Astrocyte of the cerebellum (primary cell): ENCODE measurements at regions not wholly inside any gene's neighbourhood (a gene's known extent, or its start where the extent isn't known, plus 50 kb on each side); places are given as distances from the start of the nearest gene placed in this dataset.

ENCODE experiments used
- DNase-seq: peaks from one replicate; pipeline ENCODE4 v3.0.0-alpha.2; 2011; ENCODE audit warnings: low read depth
- H3K4me3 ChIP-seq: 2 replicates; pipeline ENCODE4 v1.5.1; 2011; ENCODE audit warnings: mild to moderate bottlenecking, low read depth, low read length, moderate library complexity
- CTCF ChIP-seq: IDR thresholded peaks from 2 replicates; pipeline ENCODE4 v1.5.1; 2012; ENCODE audit warnings: low read length, low read depth, moderate library complexity, mild to moderate bottlenecking; ENCODE audit errors: missing control alignments
- in situ Hi-C: cut with HindIII; loops from 2 replicates; pipeline ENCODE4 v1.10.0; 2017; ENCODE audit warnings: low sequenced_read_pairs

GRCh38 chr7:130869918-130870317, 135.9 kb upstream of the KLF14 start:
- H3K4me3 ChIP-seq, result no peak overlapping the region
- TF ChIP-seq CTCF, result no peak
- in situ Hi-C loops, result no loop called here
- DNase-seq, result no peak

- TF ChIP-seq CTCF, result no peak
- H3K4me3 ChIP-seq, result no peak overlapping the region
- no peak for DNase-seq
- in situ Hi-C loops, result no loop called here
Measured at GRCh38 chr7:130872341-130872740, 138.3 kb upstream of the KLF14 start.

DNA sequence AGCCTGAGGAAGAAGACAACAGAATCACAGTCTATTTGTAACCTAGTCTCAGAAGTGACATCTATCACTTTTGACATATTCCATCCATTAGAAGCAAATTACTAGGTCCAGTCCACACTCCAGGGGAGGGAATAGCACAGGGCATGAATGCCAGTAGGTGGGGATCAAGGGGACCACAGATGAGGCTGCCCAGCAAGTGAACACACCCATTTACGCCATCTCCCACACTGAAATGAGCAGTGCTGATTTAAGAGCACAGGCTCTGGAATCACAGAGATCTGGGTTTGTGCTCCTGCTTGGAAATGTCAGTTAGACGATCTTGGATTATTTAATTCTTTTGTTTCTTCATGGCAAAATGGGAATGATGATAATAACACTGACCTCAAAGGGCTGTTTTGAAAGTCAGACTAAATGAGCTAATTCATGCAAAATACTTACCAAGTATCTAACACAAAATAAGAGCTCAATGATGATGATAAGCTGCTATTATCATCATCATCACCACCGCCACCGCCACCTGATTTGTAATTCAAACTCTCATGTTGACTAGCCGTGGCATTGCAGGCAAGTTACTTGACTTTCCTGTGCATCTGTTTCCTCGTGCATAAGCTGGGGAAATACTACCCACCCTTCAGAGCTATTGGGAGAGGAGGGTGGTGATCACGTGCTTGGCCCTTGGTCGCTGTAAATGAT, 138.9 kb upstream of the KLF14 start:
- no peak overlapping the region for H3K4me3 ChIP-seq
- in situ Hi-C loops, result no loop called here
- DNase-seq, result no peak
- no peak for TF ChIP-seq CTCF

DNA sequence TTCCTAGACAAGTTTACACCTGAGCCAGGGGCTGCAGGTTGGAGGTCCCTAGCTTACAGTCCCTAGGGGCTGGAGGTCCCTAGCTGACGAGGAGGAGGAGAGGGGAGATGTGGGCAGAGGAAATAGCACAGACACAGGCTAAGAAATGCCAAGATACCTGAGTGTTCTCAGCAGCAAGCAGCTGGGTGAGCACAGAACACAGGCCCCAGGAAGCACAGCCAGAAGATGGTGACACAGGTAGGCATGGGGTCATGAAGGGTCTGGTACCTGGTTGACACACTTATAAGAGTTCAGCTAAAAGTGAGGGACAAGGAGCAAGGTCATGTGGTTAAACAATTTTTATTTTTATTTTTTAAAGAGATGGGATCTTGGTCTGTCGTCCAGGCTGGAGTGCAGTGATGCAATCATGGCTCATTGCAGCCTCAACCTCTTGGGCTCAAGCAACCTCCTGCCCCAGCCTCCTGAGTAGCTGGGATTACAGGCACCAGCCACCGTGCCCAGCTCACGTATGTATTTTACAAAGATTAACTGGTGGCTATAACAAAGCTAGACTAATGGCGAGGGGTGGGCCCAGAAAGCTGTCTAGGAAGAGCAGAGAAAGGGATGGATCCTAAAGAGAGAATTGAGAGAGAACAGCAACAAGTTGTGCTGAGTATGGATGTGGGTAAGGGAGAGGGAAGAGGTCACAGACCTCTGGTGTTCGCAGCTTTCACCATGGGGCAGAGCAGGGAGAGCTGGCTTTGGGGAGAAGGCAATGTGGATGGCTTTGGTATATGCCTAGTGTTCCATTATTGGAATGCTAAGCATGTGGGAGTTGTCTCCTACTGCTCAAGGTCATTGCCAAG, 140.3 kb upstream of the KLF14 start:
- H3K4me3 ChIP-seq, result no peak overlapping the region
- DNase-seq, result no peak
- TF ChIP-seq CTCF, result no peak
- in situ Hi-C loops, result no loop called here

DNA sequence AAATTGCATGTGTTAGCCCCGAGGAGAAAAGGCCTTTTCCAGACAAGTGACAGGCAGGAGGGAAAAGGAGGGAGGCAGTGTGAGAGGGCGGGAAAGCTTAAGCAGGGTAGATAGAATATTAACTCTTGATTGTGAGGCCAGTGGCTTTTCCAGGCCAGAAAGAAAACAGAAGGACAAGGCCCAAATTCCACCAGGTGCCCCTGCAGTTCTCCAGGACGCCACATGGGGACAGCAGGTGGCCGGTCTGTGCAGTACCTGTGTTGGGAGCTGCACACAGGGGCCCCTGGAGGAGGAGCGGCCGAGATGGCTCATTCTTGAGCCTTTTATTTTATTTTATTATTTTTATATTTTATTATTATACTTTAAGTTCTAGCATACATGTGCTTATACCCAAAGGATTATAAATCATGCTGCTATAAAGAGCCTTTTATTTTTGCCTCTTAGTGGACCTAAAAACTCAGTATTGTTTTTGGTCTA, 141.3 kb upstream of the KLF14 start:
- in situ Hi-C loops, result no loop called here
- TF ChIP-seq CTCF, result peak; percentile 94
- DNase-seq, result no peak
- H3K4me3 ChIP-seq, result no peak overlapping the region

DNA sequence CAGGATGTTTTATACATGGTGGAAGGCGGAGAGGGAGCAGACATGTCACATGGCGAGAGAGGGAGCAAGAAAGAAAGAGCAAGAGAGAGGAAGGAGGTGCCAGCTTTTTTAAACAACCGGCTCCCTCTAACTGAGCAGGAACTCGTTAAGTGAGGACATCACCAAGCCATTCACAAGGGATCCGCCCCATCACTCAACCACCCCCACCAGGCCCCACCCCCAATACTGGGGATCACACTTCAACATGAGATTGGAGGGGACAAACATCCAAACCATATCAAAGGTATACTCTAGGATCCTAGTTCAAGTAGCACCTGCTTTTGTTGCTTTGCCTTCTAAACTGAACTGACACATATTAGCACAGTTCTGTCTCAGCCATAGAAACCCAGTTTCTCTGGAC, 141.9 kb upstream of the KLF14 start:
- no peak for DNase-seq
- in situ Hi-C loops, result no loop called here
- TF ChIP-seq CTCF, result no peak

More for the DNA sequence above, 141.9 kb upstream of the KLF14 start:
- no peak overlapping the region for H3K4me3 ChIP-seq
